WTC11 (cell line): ENCODE measurements at regions not wholly inside any gene's neighbourhood (a gene's known extent, or its start where the extent isn't known, plus 50 kb on each side); places are given as distances from the start of the nearest gene placed in this dataset.

Experiments
- ATAC-seq: fragments of 200-7000 bp; cut with Tn5 transposase; 2 replicates; pipeline ENCODE4 v1.10.0; 2021; ENCODE audit warnings: mild to moderate bottlenecking, moderate library complexity
- CTCF ChIA-PET: fragments of 300-600 bp; sonication (Branson Sonifier 250); formaldehyde crosslinking; loops from one replicate; lab custom pipeline; 2021; ENCODE audit warnings: antibody characterized with exemption; lab: Charles Lee
- POLR2A ChIA-PET: fragments of 350-600 bp; sonication (Branson Sonifier 250); formaldehyde crosslinking; loops from one replicate; lab custom pipeline; 2021; ENCODE audit warnings: antibody characterized with exemption; lab: Charles Lee
- DNase-seq: peaks from one replicate; pipeline ENCODE4 v3.0.0; 2021; ENCODE audit warnings: low spot score
- H3K27ac Mint-ChIP-seq: 2 replicates; pipeline ENCODE4 v1.8.0; 2021; ENCODE audit warnings: mixed read lengths
- H3K27me3 Mint-ChIP-seq: 2 replicates; pipeline ENCODE4 v1.8.0; 2021; ENCODE audit warnings: low read depth, mild to moderate bottlenecking, moderate library complexity, mixed read lengths
- H3K36me3 Mint-ChIP-seq: 2 replicates; pipeline ENCODE4 v1.8.0; 2021; ENCODE audit warnings: mixed read lengths
- H3K4me1 Mint-ChIP-seq: 2 replicates; pipeline ENCODE4 v1.8.0; 2022; ENCODE audit warnings: mixed read lengths
- H3K4me3 Mint-ChIP-seq: 2 replicates; pipeline ENCODE4 v1.8.0; 2021; ENCODE audit warnings: mild to moderate bottlenecking, moderate library complexity, mixed read lengths
- H3K9me3 Mint-ChIP-seq: 2 replicates; pipeline ENCODE4 v1.8.0; 2021; ENCODE audit warnings: mixed read lengths
- CBFB ChIP-seq: sonication (generic); formaldehyde crosslinking; IDR thresholded peaks from 2 replicates; pipeline ENCODE4 v1.8.1; 2022; ENCODE audit warnings: mild to moderate bottlenecking, low read depth, missing genetic modification reagents
- E2F4 ChIP-seq: sonication (generic); formaldehyde crosslinking; IDR thresholded peaks from 2 replicates; pipeline ENCODE4 v1.8.1; 2022; ENCODE audit warnings: low read depth, mild to moderate bottlenecking, moderate library complexity, missing genetic modification reagents, borderline replicate concordance
- ESRRA ChIP-seq: sonication (generic); formaldehyde crosslinking; IDR thresholded peaks from 2 replicates; pipeline ENCODE4 v1.8.1; 2022; ENCODE audit warnings: mild to moderate bottlenecking, missing genetic modification reagents, borderline replicate concordance
- FOXJ3 ChIP-seq: sonication (generic); formaldehyde crosslinking; IDR thresholded peaks from 2 replicates; pipeline ENCODE4 v1.9.0; 2021; ENCODE audit warnings: missing genetic modification reagents, mild to moderate bottlenecking, borderline replicate concordance
- FOXK1 ChIP-seq: sonication (generic); formaldehyde crosslinking; IDR thresholded peaks from 2 replicates; pipeline ENCODE4 v1.8.0; 2022; ENCODE audit warnings: mild to moderate bottlenecking, moderate library complexity, missing genetic modification reagents
- GABPB1 ChIP-seq: sonication (generic); formaldehyde crosslinking; IDR thresholded peaks from 2 replicates; pipeline ENCODE4 v1.8.1; 2023; ENCODE audit warnings: mild to moderate bottlenecking, missing genetic modification reagents
- GTF2I ChIP-seq: fragments of 250-450 bp; sonication (Bioruptor Pico); conservative IDR thresholded peaks from 2 replicates; pipeline ENCODE4 v1.4.0; 2021; ENCODE audit warnings: mild to moderate bottlenecking
- KAT7 ChIP-seq: sonication (generic); formaldehyde crosslinking; IDR thresholded peaks from 2 replicates; pipeline ENCODE4 v1.8.1; 2023; ENCODE audit warnings: missing genetic modification reagents, mild to moderate bottlenecking, borderline replicate concordance
- MXD4 ChIP-seq: fragments of 250-450 bp; sonication (Bioruptor Pico); IDR thresholded peaks from 2 replicates; pipeline ENCODE4 v1.8.0; 2021; ENCODE audit warnings: mild to moderate bottlenecking, moderate library complexity, borderline replicate concordance
- NFYB ChIP-seq: sonication (generic); formaldehyde crosslinking; conservative IDR thresholded peaks from 2 replicates; pipeline ENCODE4 v1.8.0; 2022; ENCODE audit warnings: low read depth, missing genetic modification reagents
- NR2C2 ChIP-seq: sonication (generic); formaldehyde crosslinking; IDR thresholded peaks from 2 replicates; pipeline ENCODE4 v1.8.0; 2022; ENCODE audit warnings: mild to moderate bottlenecking, missing genetic modification reagents
- OVOL2 ChIP-seq: fragments of 250-450 bp; sonication (Bioruptor Pico); IDR thresholded peaks from 2 replicates; pipeline ENCODE4 v1.9.0; 2021; ENCODE audit warnings: mild to moderate bottlenecking, borderline replicate concordance
- RORB ChIP-seq: fragments of 250-450 bp; sonication (Bioruptor Pico); IDR thresholded peaks from 2 replicates; pipeline ENCODE4 v1.9.0; 2021; ENCODE audit warnings: mild to moderate bottlenecking
- TEAD4 ChIP-seq: sonication (generic); formaldehyde crosslinking; IDR thresholded peaks from 2 replicates; pipeline ENCODE4 v1.8.0; 2022; ENCODE audit warnings: mild to moderate bottlenecking, missing genetic modification reagents
- ZNF138 ChIP-seq: sonication (generic); formaldehyde crosslinking; conservative IDR thresholded peaks from 2 replicates; pipeline ENCODE4 v1.8.1; 2022; ENCODE audit warnings: mild to moderate bottlenecking, moderate library complexity, missing genetic modification reagents
- ZNF317 ChIP-seq: sonication (generic); formaldehyde crosslinking; IDR thresholded peaks from 2 replicates; pipeline ENCODE4 v1.8.1; 2023; ENCODE audit warnings: low read depth, mild to moderate bottlenecking, moderate library complexity, missing genetic modification reagents, borderline replicate concordance
- ZNF512 ChIP-seq: sonication (generic); formaldehyde crosslinking; IDR thresholded peaks from 2 replicates; pipeline ENCODE4 v1.8.1; 2022; ENCODE audit warnings: missing genetic modification reagents, borderline replicate concordance
- TF ChIP-seq, protein P1 (sequence below): fragments of 250-450 bp; sonication (Bioruptor Pico); conservative IDR thresholded peaks from 2 replicates; pipeline ENCODE4 v1.9.0; 2021; ENCODE audit warnings: mild to moderate bottlenecking
- TF ChIP-seq, protein P2 (sequence below): sonication (generic); formaldehyde crosslinking; IDR thresholded peaks from 2 replicates; pipeline ENCODE4 v1.8.1; 2023; ENCODE audit warnings: mild to moderate bottlenecking, missing genetic modification reagents
- TF ChIP-seq, protein P3 (sequence below): sonication (generic); formaldehyde crosslinking; conservative IDR thresholded peaks from 2 replicates; pipeline ENCODE4 v1.8.1; 2022; ENCODE audit warnings: mild to moderate bottlenecking, missing genetic modification reagents
- TF ChIP-seq, protein P4 (sequence below): sonication (generic); formaldehyde crosslinking; IDR thresholded peaks from 2 replicates; pipeline ENCODE4 v1.8.0; 2023; ENCODE audit warnings: missing genetic modification reagents, mild to moderate bottlenecking, borderline replicate concordance

DNA sequence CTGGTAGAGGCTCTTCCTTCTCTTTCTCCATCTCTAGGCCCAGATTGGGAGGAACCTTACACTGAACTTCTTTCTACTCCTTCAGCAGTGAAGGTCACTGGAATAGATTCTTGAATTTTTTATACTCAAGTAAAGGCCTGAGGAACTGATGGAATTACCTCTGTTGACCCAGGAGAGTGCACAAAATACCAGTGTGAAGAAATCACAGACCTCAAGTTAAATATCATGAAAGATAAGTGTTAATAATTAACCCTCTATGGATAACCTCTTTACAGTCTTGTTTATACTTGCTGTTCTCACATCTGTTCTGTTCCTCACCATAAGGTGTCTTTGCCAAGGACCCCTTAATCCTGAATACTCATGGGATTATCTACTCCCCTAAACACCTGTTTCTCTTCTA, 244.4 kb upstream of the STAC start:
- ChIA-PET CTCF (no interaction called here), POLR2A (no interaction called here)
- TF ChIP-seq KAT7 (CRISPR knock-in tag) = no peak
- H3K27ac Mint-ChIP-seq = no peak overlapping the region
- H3K4me1 Mint-ChIP-seq = peaks cover 8% of the 10 kb centered on the region
- H3K27me3 Mint-ChIP-seq = no peaks in the 10 kb centered on the region
- no peak overlapping the region for H3K4me3 Mint-ChIP-seq
- DNase-seq = no peak
- H3K36me3 Mint-ChIP-seq = no peaks in the 10 kb centered on the region
- no peak for ATAC-seq
- H3K9me3 Mint-ChIP-seq = peaks cover 13% of the 10 kb centered on the region

- H3K27me3 Mint-ChIP-seq = no peaks in the 10 kb centered on the region
- H3K4me1 Mint-ChIP-seq = no peaks in the 10 kb centered on the region
- ChIA-PET POLR2A (no interaction called here), CTCF (no interaction called here)
- DNase-seq (no peak), ATAC-seq (no peak)
- no peaks in the 10 kb centered on the region for H3K9me3 Mint-ChIP-seq
- H3K36me3 Mint-ChIP-seq = no peaks in the 10 kb centered on the region
- TF ChIP-seq NR2C2 = no peak
- TF ChIP-seq E2F4 = no peak
- TF ChIP-seq, protein P1, sequence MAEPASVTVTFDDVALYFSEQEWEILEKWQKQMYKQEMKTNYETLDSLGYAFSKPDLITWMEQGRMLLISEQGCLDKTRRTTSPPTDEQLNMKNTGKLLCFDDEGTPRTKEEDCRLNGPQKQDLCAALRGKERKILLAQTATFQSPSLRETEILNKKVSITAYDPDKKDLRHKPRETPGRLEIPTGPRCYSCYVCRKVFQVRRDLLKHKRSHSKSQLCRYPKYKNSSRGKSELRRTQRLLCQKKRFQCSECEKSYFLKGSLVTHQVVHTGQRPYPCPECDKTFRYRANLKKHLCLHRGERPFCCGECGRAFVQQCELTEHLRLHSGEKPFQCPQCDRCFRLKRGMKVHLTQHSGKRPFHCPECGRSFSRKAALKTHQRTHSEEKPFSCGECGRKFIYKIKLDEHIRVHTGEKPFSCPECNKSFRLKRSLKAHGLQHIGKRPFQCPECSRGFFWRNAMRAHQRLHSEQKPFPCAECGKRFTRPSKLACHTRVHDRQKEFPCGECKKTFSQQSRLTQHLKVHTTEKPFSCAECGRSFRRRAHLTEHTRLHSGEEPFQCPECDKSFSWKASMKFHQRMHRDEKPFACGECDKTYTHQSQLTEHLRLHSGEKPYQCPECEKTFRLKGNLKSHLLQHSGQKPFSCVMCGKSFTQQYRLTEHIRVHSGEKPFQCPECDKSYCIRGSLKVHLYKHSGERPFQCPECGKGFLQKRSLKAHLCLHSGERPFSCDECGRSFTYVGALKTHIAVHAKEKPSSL (CRISPR knock-in tag) = no peak
- TF ChIP-seq, protein P2, sequence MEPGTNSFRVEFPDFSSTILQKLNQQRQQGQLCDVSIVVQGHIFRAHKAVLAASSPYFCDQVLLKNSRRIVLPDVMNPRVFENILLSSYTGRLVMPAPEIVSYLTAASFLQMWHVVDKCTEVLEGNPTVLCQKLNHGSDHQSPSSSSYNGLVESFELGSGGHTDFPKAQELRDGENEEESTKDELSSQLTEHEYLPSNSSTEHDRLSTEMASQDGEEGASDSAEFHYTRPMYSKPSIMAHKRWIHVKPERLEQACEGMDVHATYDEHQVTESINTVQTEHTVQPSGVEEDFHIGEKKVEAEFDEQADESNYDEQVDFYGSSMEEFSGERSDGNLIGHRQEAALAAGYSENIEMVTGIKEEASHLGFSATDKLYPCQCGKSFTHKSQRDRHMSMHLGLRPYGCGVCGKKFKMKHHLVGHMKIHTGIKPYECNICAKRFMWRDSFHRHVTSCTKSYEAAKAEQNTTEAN (CRISPR knock-in tag) = no peak
- no peak for TF ChIP-seq FOXK1 (CRISPR knock-in tag)
- no peak for TF ChIP-seq GTF2I (CRISPR knock-in tag)
- no peak for TF ChIP-seq TEAD4 (CRISPR knock-in tag)
- TF ChIP-seq ZNF138 = no peak
- TF ChIP-seq ZNF512 (CRISPR knock-in tag) = no peak
- TF ChIP-seq, protein P3, sequence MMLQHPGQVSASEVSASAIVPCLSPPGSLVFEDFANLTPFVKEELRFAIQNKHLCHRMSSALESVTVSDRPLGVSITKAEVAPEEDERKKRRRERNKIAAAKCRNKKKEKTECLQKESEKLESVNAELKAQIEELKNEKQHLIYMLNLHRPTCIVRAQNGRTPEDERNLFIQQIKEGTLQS (CRISPR knock-in tag) = no peak
- TF ChIP-seq ESRRA (CRISPR knock-in tag) = no peak
- TF ChIP-seq FOXJ3 (CRISPR knock-in tag) = no peak
- TF ChIP-seq ZNF317 = no peak
- TF ChIP-seq OVOL2 = no peak
- TF ChIP-seq RORB (CRISPR knock-in tag) = no peak
- TF ChIP-seq GABPB1 (CRISPR knock-in tag) = no peak
- TF ChIP-seq CBFB = no peak
- no peak for TF ChIP-seq MXD4 (CRISPR knock-in tag)
- no peak for TF ChIP-seq NFYB (CRISPR knock-in tag)
- TF ChIP-seq, protein P4, sequence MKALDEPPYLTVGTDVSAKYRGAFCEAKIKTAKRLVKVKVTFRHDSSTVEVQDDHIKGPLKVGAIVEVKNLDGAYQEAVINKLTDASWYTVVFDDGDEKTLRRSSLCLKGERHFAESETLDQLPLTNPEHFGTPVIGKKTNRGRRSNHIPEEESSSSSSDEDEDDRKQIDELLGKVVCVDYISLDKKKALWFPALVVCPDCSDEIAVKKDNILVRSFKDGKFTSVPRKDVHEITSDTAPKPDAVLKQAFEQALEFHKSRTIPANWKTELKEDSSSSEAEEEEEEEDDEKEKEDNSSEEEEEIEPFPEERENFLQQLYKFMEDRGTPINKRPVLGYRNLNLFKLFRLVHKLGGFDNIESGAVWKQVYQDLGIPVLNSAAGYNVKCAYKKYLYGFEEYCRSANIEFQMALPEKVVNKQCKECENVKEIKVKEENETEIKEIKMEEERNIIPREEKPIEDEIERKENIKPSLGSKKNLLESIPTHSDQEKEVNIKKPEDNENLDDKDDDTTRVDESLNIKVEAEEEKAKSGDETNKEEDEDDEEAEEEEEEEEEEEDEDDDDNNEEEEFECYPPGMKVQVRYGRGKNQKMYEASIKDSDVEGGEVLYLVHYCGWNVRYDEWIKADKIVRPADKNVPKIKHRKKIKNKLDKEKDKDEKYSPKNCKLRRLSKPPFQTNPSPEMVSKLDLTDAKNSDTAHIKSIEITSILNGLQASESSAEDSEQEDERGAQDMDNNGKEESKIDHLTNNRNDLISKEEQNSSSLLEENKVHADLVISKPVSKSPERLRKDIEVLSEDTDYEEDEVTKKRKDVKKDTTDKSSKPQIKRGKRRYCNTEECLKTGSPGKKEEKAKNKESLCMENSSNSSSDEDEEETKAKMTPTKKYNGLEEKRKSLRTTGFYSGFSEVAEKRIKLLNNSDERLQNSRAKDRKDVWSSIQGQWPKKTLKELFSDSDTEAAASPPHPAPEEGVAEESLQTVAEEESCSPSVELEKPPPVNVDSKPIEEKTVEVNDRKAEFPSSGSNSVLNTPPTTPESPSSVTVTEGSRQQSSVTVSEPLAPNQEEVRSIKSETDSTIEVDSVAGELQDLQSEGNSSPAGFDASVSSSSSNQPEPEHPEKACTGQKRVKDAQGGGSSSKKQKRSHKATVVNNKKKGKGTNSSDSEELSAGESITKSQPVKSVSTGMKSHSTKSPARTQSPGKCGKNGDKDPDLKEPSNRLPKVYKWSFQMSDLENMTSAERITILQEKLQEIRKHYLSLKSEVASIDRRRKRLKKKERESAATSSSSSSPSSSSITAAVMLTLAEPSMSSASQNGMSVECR (CRISPR knock-in tag) = no peak
- H3K4me3 Mint-ChIP-seq = no peak overlapping the region
- H3K27ac Mint-ChIP-seq = no peak overlapping the region
Observed at GRCh38 chr3:36142746-36143145, 237.6 kb upstream of the STAC start.
